GM21786 (cell line): ENCODE measurements at regions not wholly inside any gene's neighbourhood (a gene's known extent, or its start where the extent isn't known, plus 50 kb on each side); places are given as distances from the start of the nearest gene placed in this dataset.
"Not testable (repeated sequence)": the region's sequence is repeated elsewhere in the genome, so short reads cannot be mapped to it uniquely, and the experiment has no call there.

Source experiments
- ATAC-seq: cut with Tn5 transposase; IDR thresholded peaks from one replicate; pipeline ENCODE4 v1.9.1; 2021; ENCODE audit not compliant: unreplicated experiment

DNA sequence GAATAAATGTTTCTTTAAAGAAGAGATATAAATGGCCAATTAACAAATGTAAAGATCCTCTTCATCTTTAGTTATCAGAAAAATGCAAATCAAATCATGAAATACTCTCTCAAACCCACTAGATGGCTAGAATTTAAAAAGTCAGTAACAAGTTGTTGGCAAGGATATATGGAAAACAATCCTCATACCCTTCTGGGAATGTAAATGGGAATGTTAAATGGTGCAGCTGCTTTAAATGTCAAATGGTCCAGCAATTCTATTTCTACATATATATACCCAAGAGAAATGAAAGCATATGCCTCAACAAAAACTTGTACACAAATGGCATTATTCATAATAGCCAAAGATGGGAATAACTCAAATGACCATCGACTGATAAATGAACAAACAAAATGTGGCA, 283.5 kb downstream of the RWDD3 start:
- ATAC-seq, result no peak

DNA sequence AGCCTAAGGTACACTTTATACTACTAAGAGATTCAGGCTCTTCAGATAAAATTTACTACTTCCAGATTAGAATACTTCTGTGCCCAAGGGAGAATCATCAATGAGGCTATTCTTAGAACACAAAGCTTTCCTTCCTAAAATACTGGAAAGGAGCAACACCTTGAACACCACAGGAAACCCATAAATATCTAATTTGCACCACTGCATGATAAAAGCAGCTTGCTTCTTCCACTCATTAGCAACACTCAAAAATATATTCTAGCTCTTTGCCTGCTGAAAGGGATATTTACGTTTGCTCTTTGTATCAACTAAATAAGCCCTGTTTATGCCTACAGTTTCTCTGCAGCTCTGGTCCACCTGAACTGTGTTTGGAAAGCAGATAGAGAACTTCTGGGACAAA, 284.3 kb downstream of the RWDD3 start:
- no peak for ATAC-seq

GRCh38 chr1:95520390-95520789, 286.4 kb downstream of the RWDD3 start:
- ATAC-seq, result no peak

- no peak for ATAC-seq
Observed at GRCh38 chr1:95532335-95532734, 298.3 kb downstream of the RWDD3 start.

DNA sequence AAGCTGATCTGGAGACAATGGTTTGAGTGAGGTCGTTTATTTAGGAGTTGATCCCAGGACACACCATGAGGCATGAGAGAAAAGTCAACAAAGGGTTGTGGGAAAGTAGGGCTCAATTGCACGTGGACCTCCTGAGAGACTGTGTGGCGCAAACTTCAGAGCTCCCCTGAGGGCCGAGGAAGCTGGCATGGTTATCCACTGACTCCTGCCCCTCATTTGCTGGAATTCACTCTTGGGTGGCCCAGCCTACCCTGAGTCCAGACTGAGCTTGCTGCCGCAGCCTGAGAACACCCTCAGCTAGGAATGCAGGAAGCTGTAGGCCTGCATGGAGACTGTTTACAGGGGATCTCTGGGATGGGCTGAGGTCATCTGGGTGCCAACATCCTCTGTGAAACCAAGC, 301.0 kb downstream of the RWDD3 start:
- ATAC-seq, result no peak

GRCh38 chr1:95535614-95536013, 301.6 kb downstream of the RWDD3 start:
- ATAC-seq, result no peak

- ATAC-seq, result no peak
Observed at GRCh38 chr1:95536501-95536900, 302.5 kb downstream of the RWDD3 start.

- no peak for ATAC-seq
Observed at GRCh38 chr1:95537176-95537575, 303.2 kb downstream of the RWDD3 start.

DNA sequence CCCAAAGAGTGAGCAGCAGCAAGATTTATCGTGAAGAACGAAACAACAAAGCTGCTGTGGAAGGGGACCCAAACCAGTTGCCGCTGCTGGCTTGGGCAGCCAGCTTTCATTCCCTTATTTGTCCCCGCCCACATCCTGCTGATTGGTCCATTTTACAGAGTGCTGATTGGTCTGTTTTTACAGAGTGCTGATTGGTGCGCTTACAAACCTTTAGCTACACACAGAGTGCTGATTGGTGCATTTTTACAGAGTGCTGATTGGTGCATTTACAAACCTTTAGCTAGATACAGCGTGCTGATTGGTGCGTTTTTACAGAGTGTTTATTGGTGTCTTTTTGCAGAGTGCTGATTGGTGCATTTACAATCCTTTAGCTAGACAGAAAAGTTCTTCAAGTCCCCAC, 304.2 kb downstream of the RWDD3 start:
- not testable (repeated sequence) for ATAC-seq

DNA sequence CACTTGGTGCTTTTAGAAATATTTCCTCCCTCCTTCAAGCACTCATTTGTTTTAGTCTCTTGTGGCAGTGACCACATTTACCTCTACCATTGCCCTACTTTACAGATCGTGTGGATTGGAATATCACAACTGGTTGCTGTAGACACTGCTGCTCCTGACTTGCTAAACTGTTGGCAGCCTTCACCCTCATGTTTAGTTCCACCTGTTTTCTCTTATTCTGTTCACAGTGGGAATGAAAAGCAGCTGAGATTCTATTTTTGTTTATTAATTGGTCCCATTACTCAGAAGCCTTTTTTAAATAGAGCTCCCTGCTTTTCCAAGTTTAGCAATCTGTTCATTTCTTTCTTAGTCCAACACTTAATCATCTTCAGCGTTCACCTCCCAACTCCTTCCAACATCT, 308.9 kb downstream of the RWDD3 start:
- ATAC-seq, result no peak

- ATAC-seq, result no peak
Observed at GRCh38 chr1:95547005-95547404, 313.0 kb downstream of the RWDD3 start.

DNA sequence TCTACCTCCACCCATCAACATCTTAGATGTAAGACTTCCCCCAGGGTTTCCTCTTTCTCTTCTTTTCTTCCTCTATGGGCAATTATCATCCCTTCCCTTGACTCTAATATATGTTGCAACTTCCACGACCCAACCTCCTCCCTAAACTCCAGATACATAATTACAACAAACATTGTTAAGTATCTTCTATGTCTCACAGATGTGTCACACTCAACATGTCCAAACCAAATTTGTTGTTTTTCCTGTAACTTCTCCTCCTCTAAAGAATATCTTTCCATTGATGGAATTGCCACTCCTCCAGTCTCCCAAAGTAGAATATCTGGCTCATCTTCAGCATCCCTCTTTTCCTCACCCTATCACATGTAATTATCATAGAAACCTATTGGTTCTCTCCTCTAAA, 314.2 kb downstream of the RWDD3 start:
- no peak for ATAC-seq

GRCh38 chr1:95551201-95551600, 317.2 kb downstream of the RWDD3 start:
- ATAC-seq, result no peak

GRCh38 chr1:95553595-95553994, 319.6 kb downstream of the RWDD3 start:
- no peak for ATAC-seq

- ATAC-seq, result no peak
Observed at GRCh38 chr1:95554408-95554807, 320.4 kb downstream of the RWDD3 start.

- ATAC-seq, result no peak
Observed at GRCh38 chr1:95558791-95559190, 324.8 kb downstream of the RWDD3 start.

DNA sequence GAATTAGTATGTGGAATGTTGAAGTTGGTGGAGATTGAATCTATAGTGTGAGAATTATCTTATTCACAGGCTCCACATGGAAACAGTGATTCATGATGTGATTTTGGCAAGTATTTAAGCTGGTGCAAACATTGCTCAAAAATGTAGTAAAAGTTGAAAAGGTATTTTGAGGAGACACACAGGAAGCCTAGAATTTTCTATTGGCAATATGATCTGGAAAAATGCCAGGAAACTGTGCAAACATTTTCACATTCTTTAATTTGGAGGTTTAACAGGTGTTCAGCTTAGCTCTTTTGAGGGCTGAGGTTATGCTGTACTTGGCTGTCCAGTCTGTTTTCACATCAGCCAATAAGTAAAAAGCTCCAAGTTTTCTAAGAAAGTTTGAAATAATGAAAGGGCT, 327.3 kb downstream of the RWDD3 start:
- ATAC-seq, result no peak

DNA sequence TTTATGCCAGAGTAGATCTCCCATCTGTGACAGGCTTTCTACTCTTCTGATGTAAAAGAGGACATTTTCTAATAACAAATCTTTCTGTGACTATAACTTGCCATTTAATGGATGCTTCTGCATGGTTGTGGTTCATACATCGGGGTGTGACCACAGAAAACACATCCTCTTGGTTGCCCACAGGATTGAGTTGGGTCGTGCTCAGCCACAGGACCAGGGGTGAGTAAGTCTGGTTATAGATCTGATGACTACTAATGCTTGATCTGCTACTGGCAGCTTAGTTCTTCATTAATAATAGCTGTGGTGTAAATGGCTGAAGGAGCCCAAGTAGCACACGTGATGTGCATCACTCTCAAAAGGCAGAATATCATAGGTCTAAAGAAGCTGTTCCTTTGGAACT, 328.2 kb downstream of the RWDD3 start:
- no peak for ATAC-seq

GRCh38 chr1:95572002-95572401, 338.0 kb downstream of the RWDD3 start:
- no peak for ATAC-seq

- ATAC-seq, result no peak
Observed at GRCh38 chr1:95572962-95573361, 339.0 kb downstream of the RWDD3 start.

DNA sequence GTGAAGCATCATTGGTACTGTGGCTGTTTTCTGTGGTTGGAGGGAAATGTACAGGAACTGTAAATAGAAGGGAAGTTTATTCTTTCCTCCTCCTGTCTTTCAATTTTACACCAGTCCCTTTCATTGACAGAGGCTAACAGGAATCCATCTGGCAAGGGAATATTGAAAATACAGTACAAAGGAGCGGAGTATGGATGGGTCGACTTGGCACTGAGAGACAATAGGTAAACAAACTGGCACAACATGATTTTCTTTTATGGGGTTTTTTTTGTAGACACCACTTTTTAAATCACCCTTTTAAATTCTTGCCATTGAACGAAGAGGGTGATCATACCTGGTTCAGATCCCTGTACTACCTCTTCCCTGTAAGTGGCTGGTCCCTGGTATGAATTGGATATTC, 341.3 kb downstream of the RWDD3 start:
- no peak for ATAC-seq

DNA sequence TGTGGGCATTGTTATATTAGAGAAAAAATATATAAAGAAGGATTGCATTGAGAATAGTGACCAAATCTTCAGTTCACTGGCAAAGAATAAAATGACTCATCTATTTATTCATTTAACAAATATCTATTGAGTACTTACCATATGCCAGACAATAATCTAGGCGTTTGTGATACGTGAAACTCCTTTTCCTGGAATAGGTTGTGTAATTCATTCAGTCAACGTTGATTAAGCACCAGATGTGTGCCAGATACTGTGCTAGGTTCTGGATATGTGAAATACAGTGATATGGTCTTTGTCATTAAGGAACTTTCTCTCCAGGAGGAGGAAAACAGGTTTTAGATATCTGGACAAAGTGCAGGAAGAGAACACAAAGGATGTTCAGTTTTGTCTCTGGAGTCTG, 344.5 kb downstream of the RWDD3 start:
- no peak for ATAC-seq

- no peak for ATAC-seq
Observed at GRCh38 chr1:95582191-95582590, 348.2 kb downstream of the RWDD3 start.

- no peak for ATAC-seq
Observed at GRCh38 chr1:95582746-95583145, 348.7 kb downstream of the RWDD3 start.
